HG03175 (cell line): ENCODE measurements at regions not wholly inside any gene's neighbourhood (a gene's known extent, or its start where the extent isn't known, plus 50 kb on each side); places are given as distances from the start of the nearest gene placed in this dataset.
"Not testable (repeated sequence)": the region's sequence is repeated elsewhere in the genome, so short reads cannot be mapped to it uniquely, and the experiment has no call there.

Experiments used
- ATAC-seq: cut with Tn5 transposase; IDR thresholded peaks from one replicate; pipeline ENCODE4 v1.9.1; 2021; ENCODE audit warnings: mild to moderate bottlenecking, moderate library complexity; ENCODE audit not compliant: unreplicated experiment

GRCh38 chr2:207354462-207354861, 175.3 kb upstream of the CREB1 start:
- ATAC-seq = no peak

GRCh38 chr2:207356567-207356966, 173.2 kb upstream of the CREB1 start:
- ATAC-seq = no peak

GRCh38 chr2:207357216-207357615, 172.5 kb upstream of the CREB1 start:
- ATAC-seq = no peak

- no peak for ATAC-seq
Measured at GRCh38 chr2:207362716-207363115, 167.0 kb upstream of the CREB1 start.

- ATAC-seq = no peak
Measured at GRCh38 chr2:207363761-207364290, 165.9 kb upstream of the CREB1 start.

GRCh38 chr2:207370646-207371045, 159.1 kb upstream of the CREB1 start:
- no peak for ATAC-seq

- no peak for ATAC-seq
Measured at GRCh38 chr2:207371877-207372276, 157.9 kb upstream of the CREB1 start.

- no peak for ATAC-seq
Measured at GRCh38 chr2:207372483-207372882, 157.3 kb upstream of the CREB1 start.

GRCh38 chr2:207375207-207375875, 154.4 kb upstream of the CREB1 start:
- no peak for ATAC-seq

- ATAC-seq = not testable (repeated sequence)
Measured at GRCh38 chr2:207378620-207379019, 151.1 kb upstream of the CREB1 start.

- no peak for ATAC-seq
Measured at GRCh38 chr2:207385076-207385475, 144.7 kb upstream of the CREB1 start.

GRCh38 chr2:207385903-207386302, 143.9 kb upstream of the CREB1 start:
- no peak for ATAC-seq

- ATAC-seq = no peak
Measured at GRCh38 chr2:207387001-207387571, 142.7 kb upstream of the CREB1 start.

GRCh38 chr2:207390302-207391095, 139.3 kb upstream of the CREB1 start:
- ATAC-seq = no peak

- ATAC-seq = no peak
Measured at GRCh38 chr2:207394203-207394781, 135.5 kb upstream of the CREB1 start.

GRCh38 chr2:207394812-207395534, 134.8 kb upstream of the CREB1 start:
- no peak for ATAC-seq

GRCh38 chr2:207395535-207396251, 134.1 kb upstream of the CREB1 start:
- ATAC-seq = no peak

GRCh38 chr2:207397917-207398655, 131.7 kb upstream of the CREB1 start:
- ATAC-seq = no peak

GRCh38 chr2:207399301-207399700, 130.5 kb upstream of the CREB1 start:
- ATAC-seq = no peak
